Breast epithelium (tissue), 4 donors: ENCODE measurements at regions not wholly inside any gene's neighbourhood (a gene's known extent, or its start where the extent isn't known, plus 50 kb on each side); places are given as distances from the start of the nearest gene placed in this dataset.

Experiments
- DNase-seq, 2 donors: peaks; one replicate each; pipeline ENCODE4 v3.0.0-alpha.2; 2019; ENCODE audit warnings: low spot score in 2 of 2
- H3K27ac ChIP-seq, 2 donors: fragments of 200-600 bp; sonication (generic) in 1 of 2; one replicate each; pipeline ENCODE4 v1.5.1; 2016 to 2019; ENCODE audit warnings: mild to moderate bottlenecking in 1 of 2
- H3K27me3 ChIP-seq, 2 donors: fragments of 200-600 bp; sonication (generic) in 1 of 2; one replicate each; pipeline versions ENCODE4 v1.5.1 to v1.6.0; 2017 to 2019; ENCODE audit warnings: control low read depth in 1 of 2, mild to moderate bottlenecking in 1 of 2
- H3K36me3 ChIP-seq: fragments of 200-600 bp; one replicate; pipeline ENCODE4 v1.5.1; 2019
- H3K4me1 ChIP-seq, 2 donors: fragments of 200-600 bp; sonication (generic); one replicate each; pipeline ENCODE4 v1.5.1; 2016 to 2019; ENCODE audit warnings: control low read depth in 1 of 2
- H3K4me3 ChIP-seq, 3 donors: fragments of 200-600 bp; sonication (generic); 1 replicate in 2 of 3; 2 replicates in 1 of 3; pipeline ENCODE4 v1.5.1; 2016 to 2019; ENCODE audit warnings: mild to moderate bottlenecking in 3 of 3, moderate library complexity in 2 of 3
- H3K9me3 ChIP-seq, 2 donors: fragments of 200-600 bp; sonication (generic) in 1 of 2; one replicate each; pipeline ENCODE4 v1.5.1; 2016 to 2019; ENCODE audit warnings: control low read depth in 1 of 2
- CTCF ChIP-seq, 3 donors: fragments of 450-650 bp; IDR thresholded peaks; one replicate each; pipeline ENCODE4 v1.5.1; 2016 to 2017; ENCODE audit warnings: antibody characterized with exemption in 3 of 3, mild to moderate bottlenecking in 3 of 3, moderate library complexity in 3 of 3
- POLR2A ChIP-seq: fragments of 450-650 bp; IDR thresholded peaks from one replicate; pipeline ENCODE4 v1.6.1; 2016; ENCODE audit warnings: antibody characterized with exemption, mild to moderate bottlenecking, moderate library complexity
- POLR2AphosphoS5 ChIP-seq, 3 donors: sonication (generic); formaldehyde crosslinking; IDR thresholded peaks; one replicate each; pipeline ENCODE4 v1.6.1; 2017; ENCODE audit warnings: antibody characterized with exemption in 3 of 3
- intact Hi-C: fragments of 100-400 bp; cut with DNase I; formaldehyde crosslinking; loops from one replicate; pipeline ENCODE4 v1.15.1; 2023; ENCODE audit warnings: low total_unique reads

GRCh38 chr3:165451371-165452070 lies 255.3 kb upstream of the SLITRK3 start:
- no peaks in the 10 kb centered on the region for H3K4me1 ChIP-seq
- H3K27me3 ChIP-seq, result no peaks in the 10 kb centered on the region
- no peak overlapping the region for H3K4me3 ChIP-seq
- no peak overlapping the region for H3K27ac ChIP-seq
- no peaks in the 10 kb centered on the region for H3K36me3 ChIP-seq
- H3K9me3 ChIP-seq, result peaks cover 0 to 6% of the 10 kb centered on the region in 2 donors
- DNase-seq, result no peak
- intact Hi-C loops, result no loop called here
- TF ChIP-seq CTCF (IDR thresholded peaks at IDR 0.05), result no peak
- no peak for TF ChIP-seq POLR2A
- no peak for TF ChIP-seq POLR2AphosphoS5 (IDR thresholded peaks at IDR 0.05)

- no peaks in the 10 kb centered on the region for H3K27me3 ChIP-seq
- H3K9me3 ChIP-seq, result no peaks in the 10 kb centered on the region
- H3K4me1 ChIP-seq, result no peaks in the 10 kb centered on the region
- no peak for TF ChIP-seq POLR2AphosphoS5 (IDR thresholded peaks at IDR 0.05)
- no peak for TF ChIP-seq POLR2A
- TF ChIP-seq CTCF (IDR thresholded peaks at IDR 0.05), result no peak
- no peak overlapping the region for H3K4me3 ChIP-seq
- DNase-seq, result no peak
- no peak overlapping the region for H3K27ac ChIP-seq
- no peaks in the 10 kb centered on the region for H3K36me3 ChIP-seq
- intact Hi-C loops, result no loop called here
Measured at GRCh38 chr3:165446555-165446954, 250.4 kb upstream of the SLITRK3 start.

GRCh38 chr3:165444745-165445144 lies 248.6 kb upstream of the SLITRK3 start:
- DNase-seq, result no peak
- TF ChIP-seq POLR2AphosphoS5 (IDR thresholded peaks at IDR 0.05), result no peak
- TF ChIP-seq CTCF (IDR thresholded peaks at IDR 0.05), result no peak
- no peak for TF ChIP-seq POLR2A
- H3K4me1 ChIP-seq, result no peaks in the 10 kb centered on the region
- no peak overlapping the region for H3K4me3 ChIP-seq
- H3K9me3 ChIP-seq, result no peaks in the 10 kb centered on the region
- H3K27ac ChIP-seq, result no peak overlapping the region
- no peaks in the 10 kb centered on the region for H3K36me3 ChIP-seq
- intact Hi-C loops, result no loop called here
- no peaks in the 10 kb centered on the region for H3K27me3 ChIP-seq

- H3K36me3 ChIP-seq, result no peaks in the 10 kb centered on the region
- no peaks in the 10 kb centered on the region for H3K27me3 ChIP-seq
- H3K4me3 ChIP-seq, result no peak overlapping the region
- no peak for TF ChIP-seq POLR2A
- no peak for TF ChIP-seq CTCF (IDR thresholded peaks at IDR 0.05)
- TF ChIP-seq POLR2AphosphoS5 (IDR thresholded peaks at IDR 0.05), result no peak
- H3K9me3 ChIP-seq, result no peaks in the 10 kb centered on the region
- no peak overlapping the region for H3K27ac ChIP-seq
- DNase-seq, result no peak
- H3K4me1 ChIP-seq, result no peaks in the 10 kb centered on the region
- intact Hi-C loops, result no loop called here
Measured at GRCh38 chr3:165443664-165444063, 247.5 kb upstream of the SLITRK3 start.

- Histone ChIP-seq H3K27ac (no peak overlapping the region), H3K4me3 (no peak overlapping the region), H3K36me3 (no peaks in the 10 kb centered on the region), H3K9me3 (no peaks in the 10 kb centered on the region), H3K27me3 (no peaks in the 10 kb centered on the region), H3K4me1 (no peaks in the 10 kb centered on the region)
- TF ChIP-seq POLR2A, result no peak
- TF ChIP-seq POLR2AphosphoS5 (IDR thresholded peaks at IDR 0.05), result no peak
- intact Hi-C loops, result no loop called here
- no peak for DNase-seq
Measured at GRCh38 chr3:165442061-165442460, 245.9 kb upstream of the SLITRK3 start.
